Activated naive CD4-positive, alpha-beta T cell treated with anti-CD3 and anti-CD28 coated beads, Interleukin-2, amount 50 U/mL, for 24 hours (primary cell): ENCODE measurements at regions not wholly inside any gene's neighbourhood (a gene's known extent, or its start where the extent isn't known, plus 50 kb on each side); places are given as distances from the start of the nearest gene placed in this dataset.

Experiments used
- H3K27ac Mint-ChIP-seq: one replicate; pipeline ENCODE4 v1.8.0; 2021; ENCODE audit warnings: mild to moderate bottlenecking, mixed read lengths
- H3K27me3 Mint-ChIP-seq: one replicate; pipeline ENCODE4 v1.8.0; 2021; ENCODE audit warnings: mixed read lengths
- H3K36me3 Mint-ChIP-seq: one replicate; pipeline ENCODE4 v1.8.0; 2021; ENCODE audit warnings: mixed read lengths
- H3K4me1 Mint-ChIP-seq: one replicate; pipeline ENCODE4 v1.8.0; 2021; ENCODE audit warnings: mixed read lengths
- H3K4me3 Mint-ChIP-seq: one replicate; pipeline ENCODE4 v1.8.0; 2021; ENCODE audit warnings: mild to moderate bottlenecking, mixed read lengths
- H3K9me3 Mint-ChIP-seq: one replicate; pipeline ENCODE4 v1.8.0; 2021; ENCODE audit warnings: mixed read lengths

DNA sequence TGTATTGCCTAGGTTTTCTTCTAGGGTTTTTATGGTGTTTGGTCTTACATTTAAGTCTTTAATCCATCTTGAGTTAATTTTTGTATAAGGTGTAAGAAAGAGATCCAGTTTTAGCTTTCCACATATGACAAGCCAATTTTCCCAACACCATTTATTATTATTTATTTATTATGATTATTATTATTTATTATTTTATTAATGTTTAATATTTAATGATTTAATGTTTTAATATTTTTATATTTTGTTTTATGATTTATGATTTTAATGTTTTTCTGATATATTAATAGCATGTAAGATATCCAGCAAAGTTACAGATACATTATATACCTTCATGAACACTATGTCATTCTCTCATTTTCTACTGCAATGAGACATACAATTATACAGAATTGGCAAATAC lies 1082.0 kb downstream of the DSC3 start:
- no peaks in the 10 kb centered on the region for H3K27me3 Mint-ChIP-seq
- H3K27ac Mint-ChIP-seq, result no peak overlapping the region
- H3K4me1 Mint-ChIP-seq, result no peaks in the 10 kb centered on the region
- no peak overlapping the region for H3K4me3 Mint-ChIP-seq
- H3K36me3 Mint-ChIP-seq, result no peaks in the 10 kb centered on the region
- no peaks in the 10 kb centered on the region for H3K9me3 Mint-ChIP-seq

DNA sequence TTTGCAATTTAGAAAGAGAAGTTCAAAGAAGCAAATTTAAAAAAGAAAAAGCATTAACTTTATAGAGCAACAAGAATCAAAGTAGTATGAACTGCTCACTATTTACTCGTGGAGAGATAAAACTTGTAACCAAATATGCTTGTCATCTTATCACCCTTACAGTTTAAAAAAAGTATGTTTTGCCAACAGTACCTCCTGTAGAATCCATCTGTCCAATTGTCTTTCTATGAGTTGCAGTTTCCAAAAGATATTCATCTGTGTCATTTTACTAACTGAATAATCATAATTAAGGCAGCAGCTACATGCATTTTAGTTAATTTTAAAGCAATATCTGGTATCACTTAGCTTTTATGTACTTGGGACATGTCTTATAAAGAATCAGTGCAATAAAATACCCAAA lies 1112.3 kb downstream of the DSC3 start:
- Mint-ChIP-seq H3K27ac (no peak overlapping the region), H3K27me3 (no peaks in the 10 kb centered on the region), H3K4me1 (no peaks in the 10 kb centered on the region), H3K4me3 (no peak overlapping the region), H3K36me3 (no peaks in the 10 kb centered on the region), H3K9me3 (peaks cover 12% of the 10 kb centered on the region)

DNA sequence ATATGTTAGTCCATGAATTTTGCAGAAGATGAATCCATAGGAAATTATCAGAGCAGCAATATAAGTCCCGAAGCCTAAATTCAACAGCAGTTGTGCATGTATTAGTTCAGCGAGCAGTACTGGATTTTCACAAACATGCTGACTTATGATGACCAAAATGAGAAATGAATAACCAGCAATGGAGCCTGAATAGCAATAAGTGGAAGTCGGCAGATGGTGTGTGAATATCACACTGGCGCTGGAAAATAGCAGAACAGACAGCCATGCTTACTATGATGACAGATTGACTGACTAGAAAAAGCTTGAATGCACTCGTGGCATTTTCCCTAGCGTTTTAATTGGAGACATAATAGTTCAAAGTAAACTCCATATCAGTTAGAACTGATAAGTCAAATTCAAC lies 1114.5 kb downstream of the DSC3 start:
- Mint-ChIP-seq H3K4me1 (no peaks in the 10 kb centered on the region), H3K36me3 (no peaks in the 10 kb centered on the region), H3K27ac (no peak overlapping the region), H3K9me3 (peaks cover 12% of the 10 kb centered on the region), H3K4me3 (no peak overlapping the region), H3K27me3 (no peaks in the 10 kb centered on the region)

DNA sequence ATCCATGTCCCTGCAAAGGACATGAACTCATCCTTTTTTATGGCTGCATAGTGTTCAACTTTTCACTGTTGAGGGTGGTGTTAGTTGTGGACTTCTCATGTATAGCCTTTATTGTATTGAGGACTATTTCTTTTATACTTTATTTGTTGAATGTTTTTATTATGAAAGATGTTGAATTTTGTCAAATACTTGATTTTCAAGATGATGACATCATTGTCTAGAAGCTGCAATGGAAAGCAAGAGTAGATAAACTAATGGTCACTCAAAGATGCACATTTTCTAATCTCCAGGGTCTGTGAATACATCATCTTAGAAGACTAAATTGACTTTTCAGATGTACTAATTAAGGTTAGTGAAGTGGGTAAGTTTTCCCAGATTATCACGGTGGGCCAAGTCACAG lies 1117.0 kb downstream of the DSC3 start:
- no peaks in the 10 kb centered on the region for H3K4me1 Mint-ChIP-seq
- peaks cover 10% of the 10 kb centered on the region for H3K9me3 Mint-ChIP-seq
- H3K27ac Mint-ChIP-seq, result no peak overlapping the region
- no peaks in the 10 kb centered on the region for H3K36me3 Mint-ChIP-seq
- no peaks in the 10 kb centered on the region for H3K27me3 Mint-ChIP-seq
- H3K4me3 Mint-ChIP-seq, result no peak overlapping the region

GRCh38 chr18:29912351-29912750 lies 1130.2 kb downstream of the DSC3 start:
- Mint-ChIP-seq H3K36me3 (no peaks in the 10 kb centered on the region), H3K4me1 (no peaks in the 10 kb centered on the region), H3K27ac (no peak overlapping the region), H3K27me3 (no peaks in the 10 kb centered on the region), H3K9me3 (peaks cover 11% of the 10 kb centered on the region), H3K4me3 (no peak overlapping the region)

DNA sequence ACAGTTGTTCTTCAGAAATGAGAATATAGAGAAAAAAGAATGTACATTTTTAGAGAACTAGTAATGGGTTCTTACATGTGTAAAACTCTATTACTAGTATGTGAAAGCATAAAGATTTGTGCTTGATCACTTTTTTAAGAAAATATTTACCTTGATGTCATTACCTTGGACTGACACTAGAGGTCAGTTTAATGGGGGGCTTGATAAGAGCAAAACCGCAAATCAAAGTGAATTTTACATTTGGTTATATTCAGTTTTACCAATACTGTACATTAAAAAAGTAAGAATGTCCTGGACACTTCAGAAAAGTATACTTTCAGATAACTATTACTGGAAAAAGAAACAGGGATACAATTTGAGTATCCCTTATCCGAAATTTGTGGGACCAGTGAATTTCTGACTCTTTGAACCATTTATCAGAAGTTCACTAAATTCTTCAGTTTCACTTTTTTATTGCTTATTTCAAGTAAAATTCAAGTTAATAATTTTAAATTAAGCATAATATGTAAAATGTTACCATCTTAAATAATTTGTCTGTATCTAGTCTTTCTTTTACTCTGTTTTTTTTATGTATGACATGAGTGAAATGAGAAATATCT lies 1149.5 kb downstream of the DSC3 start:
- H3K36me3 Mint-ChIP-seq, result no peaks in the 10 kb centered on the region
- H3K27me3 Mint-ChIP-seq, result no peaks in the 10 kb centered on the region
- H3K27ac Mint-ChIP-seq, result no peak overlapping the region
- no peak overlapping the region for H3K4me3 Mint-ChIP-seq
- no peaks in the 10 kb centered on the region for H3K4me1 Mint-ChIP-seq
- peaks cover 26% of the 10 kb centered on the region for H3K9me3 Mint-ChIP-seq

GRCh38 chr18:29883114-29883513 lies 1159.4 kb downstream of the DSC3 start:
- Mint-ChIP-seq H3K9me3 (peaks cover 4% of the 10 kb centered on the region), H3K27ac (no peak overlapping the region), H3K4me1 (no peaks in the 10 kb centered on the region), H3K36me3 (no peaks in the 10 kb centered on the region), H3K4me3 (no peak overlapping the region), H3K27me3 (no peaks in the 10 kb centered on the region)

GRCh38 chr18:29882620-29883019 lies 1159.9 kb downstream of the DSC3 start:
- Mint-ChIP-seq H3K9me3 (peaks cover 4% of the 10 kb centered on the region), H3K4me3 (no peak overlapping the region), H3K4me1 (no peaks in the 10 kb centered on the region), H3K27ac (no peak overlapping the region), H3K36me3 (no peaks in the 10 kb centered on the region), H3K27me3 (no peaks in the 10 kb centered on the region)

GRCh38 chr18:29879763-29880162 lies 1162.8 kb downstream of the DSC3 start:
- Mint-ChIP-seq H3K27me3 (no peaks in the 10 kb centered on the region), H3K9me3 (peaks cover 4% of the 10 kb centered on the region), H3K4me3 (no peak overlapping the region), H3K4me1 (no peaks in the 10 kb centered on the region), H3K36me3 (no peaks in the 10 kb centered on the region), H3K27ac (no peak overlapping the region)

- Mint-ChIP-seq H3K27ac (no peak overlapping the region), H3K4me3 (no peak overlapping the region), H3K36me3 (no peaks in the 10 kb centered on the region), H3K9me3 (no peaks in the 10 kb centered on the region), H3K27me3 (no peaks in the 10 kb centered on the region), H3K4me1 (no peaks in the 10 kb centered on the region)
Observed at GRCh38 chr18:29874519-29875098, 1167.9 kb downstream of the DSC3 start.

- Mint-ChIP-seq H3K27me3 (no peaks in the 10 kb centered on the region), H3K36me3 (no peaks in the 10 kb centered on the region), H3K4me1 (no peaks in the 10 kb centered on the region), H3K4me3 (no peak overlapping the region), H3K9me3 (no peaks in the 10 kb centered on the region), H3K27ac (no peak overlapping the region)
Observed at GRCh38 chr18:29873211-29873610, 1169.3 kb downstream of the DSC3 start.

- Mint-ChIP-seq H3K4me3 (no peak overlapping the region), H3K36me3 (no peaks in the 10 kb centered on the region), H3K27ac (no peak overlapping the region), H3K27me3 (no peaks in the 10 kb centered on the region), H3K4me1 (no peaks in the 10 kb centered on the region), H3K9me3 (no peaks in the 10 kb centered on the region)
Observed at GRCh38 chr18:29871246-29871645, 1171.3 kb downstream of the DSC3 start.

GRCh38 chr18:29862824-29863223 lies 1179.7 kb downstream of the DSC3 start:
- H3K4me3 Mint-ChIP-seq, result no peak overlapping the region
- no peaks in the 10 kb centered on the region for H3K4me1 Mint-ChIP-seq
- no peaks in the 10 kb centered on the region for H3K27me3 Mint-ChIP-seq
- H3K27ac Mint-ChIP-seq, result no peak overlapping the region
- H3K9me3 Mint-ChIP-seq, result peaks cover 11% of the 10 kb centered on the region
- no peaks in the 10 kb centered on the region for H3K36me3 Mint-ChIP-seq

GRCh38 chr18:29855637-29856036 lies 1186.9 kb downstream of the DSC3 start:
- peaks cover 6% of the 10 kb centered on the region for H3K9me3 Mint-ChIP-seq
- H3K27ac Mint-ChIP-seq, result no peak overlapping the region
- H3K4me1 Mint-ChIP-seq, result no peaks in the 10 kb centered on the region
- no peaks in the 10 kb centered on the region for H3K27me3 Mint-ChIP-seq
- H3K4me3 Mint-ChIP-seq, result no peak overlapping the region
- H3K36me3 Mint-ChIP-seq, result no peaks in the 10 kb centered on the region

GRCh38 chr18:29853126-29853525 lies 1189.4 kb downstream of the DSC3 start:
- no peak overlapping the region for H3K27ac Mint-ChIP-seq
- H3K4me3 Mint-ChIP-seq, result no peak overlapping the region
- H3K9me3 Mint-ChIP-seq, result no peaks in the 10 kb centered on the region
- H3K36me3 Mint-ChIP-seq, result no peaks in the 10 kb centered on the region
- H3K27me3 Mint-ChIP-seq, result no peaks in the 10 kb centered on the region
- no peaks in the 10 kb centered on the region for H3K4me1 Mint-ChIP-seq

GRCh38 chr18:29849144-29849543 lies 1193.4 kb downstream of the DSC3 start:
- Mint-ChIP-seq H3K27ac (no peak overlapping the region), H3K9me3 (peaks cover 12% of the 10 kb centered on the region), H3K36me3 (no peaks in the 10 kb centered on the region), H3K27me3 (no peaks in the 10 kb centered on the region), H3K4me3 (no peak overlapping the region), H3K4me1 (no peaks in the 10 kb centered on the region)

DNA sequence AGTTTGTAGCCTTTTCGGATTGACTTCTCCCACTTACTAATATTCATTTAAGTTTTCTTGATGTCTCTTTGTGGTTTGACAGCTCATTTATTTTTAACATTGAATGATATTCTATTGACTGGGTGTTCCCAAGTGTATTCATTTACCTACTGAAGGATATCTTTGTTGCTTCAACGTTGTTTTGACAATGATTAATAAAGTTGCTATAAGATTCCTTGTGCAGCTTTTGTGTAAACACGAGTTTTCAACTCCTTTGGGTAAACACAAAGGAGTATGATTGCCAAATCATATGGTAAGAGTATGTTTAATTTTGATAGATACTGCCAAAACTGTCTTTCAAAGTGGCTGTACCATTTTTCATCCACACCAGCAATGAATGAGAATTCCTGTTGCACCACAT lies 1200.9 kb downstream of the DSC3 start:
- H3K27ac Mint-ChIP-seq, result no peak overlapping the region
- H3K4me1 Mint-ChIP-seq, result no peaks in the 10 kb centered on the region
- H3K27me3 Mint-ChIP-seq, result no peaks in the 10 kb centered on the region
- no peaks in the 10 kb centered on the region for H3K36me3 Mint-ChIP-seq
- H3K4me3 Mint-ChIP-seq, result no peak overlapping the region
- H3K9me3 Mint-ChIP-seq, result peaks cover 17% of the 10 kb centered on the region
